ENCODE measurements at regions not wholly inside any gene's neighbourhood (a gene's known extent, or its start where the extent isn't known, plus 50 kb on each side); places are given as distances from the start of the nearest gene placed in this dataset.

- Histone ChIP-seq H3K27me3 (ENCODE audit: control insufficient read depth, low read length) (peaks cover under 1% of the 10 kb centered on the region), H3K9me2 (replicated peaks; ENCODE audit: control insufficient read depth, low read length) (no peaks in the 10 kb centered on the region), H4K20me1 (ENCODE audit: control insufficient read depth, insufficient read depth, low read depth, low read length) (no peaks in the 10 kb centered on the region), H3K4me3 (ENCODE audit: low read length) (no peak overlapping the region), H3K4me1 (ENCODE audit: control insufficient read depth, low read length) (peaks cover 5% of the 10 kb centered on the region), H3K9me3 (ENCODE audit: control insufficient read depth, insufficient read depth, low read length) (no peaks in the 10 kb centered on the region), H3K79me2 (ENCODE audit: control insufficient read depth, low read length) (no peaks in the 10 kb centered on the region), H3F3A (ENCODE audit: control insufficient read depth, insufficient read depth) (no peaks in the 10 kb centered on the region), H3K27ac (ENCODE audit: low read depth, low read length) (no peak overlapping the region), H3K36me3 (ENCODE audit: control insufficient read depth, low read length) (no peaks in the 10 kb centered on the region), H3K4me2 (ENCODE audit: low read length) (no peak overlapping the region)
- TF ChIP-seq CTCF (IDR thresholded peaks at IDR 0.05; ENCODE audit: low read depth, low read length, poor library complexity, severe bottlenecking), result no peak
- TF ChIP-seq EZH2phosphoT487 (IDR thresholded peaks at IDR 0.05; ENCODE audit: borderline replicate concordance, low read length), result no peak
Observed at GRCh38 chr2:216559625-216560156, 61.0 kb downstream of the RPL37A start.

- Histone ChIP-seq H3K4me1 (ENCODE audit: control insufficient read depth, low read length) (no peaks in the 10 kb centered on the region), H3K27me3 (ENCODE audit: control insufficient read depth, low read length) (peaks cover 2% of the 10 kb centered on the region), H3K4me3 (ENCODE audit: low read length) (no peak overlapping the region), H4K20me1 (ENCODE audit: control insufficient read depth, insufficient read depth, low read depth, low read length) (no peaks in the 10 kb centered on the region), H3K36me3 (ENCODE audit: control insufficient read depth, low read length) (no peaks in the 10 kb centered on the region), H3F3A (ENCODE audit: control insufficient read depth, insufficient read depth) (no peaks in the 10 kb centered on the region), H3K4me2 (ENCODE audit: low read length) (no peak overlapping the region), H3K27ac (ENCODE audit: low read depth, low read length) (no peak overlapping the region), H3K9me3 (ENCODE audit: control insufficient read depth, insufficient read depth, low read length) (no peaks in the 10 kb centered on the region), H3K79me2 (ENCODE audit: control insufficient read depth, low read length) (no peaks in the 10 kb centered on the region), H3K9me2 (replicated peaks; ENCODE audit: control insufficient read depth, low read length) (no peaks in the 10 kb centered on the region)
- no peak for TF ChIP-seq CTCF (IDR thresholded peaks at IDR 0.05; ENCODE audit: low read depth, low read length, poor library complexity, severe bottlenecking)
- TF ChIP-seq EZH2phosphoT487 (IDR thresholded peaks at IDR 0.05; ENCODE audit: borderline replicate concordance, low read length), result no peak
Observed at GRCh38 chr2:216560838-216561270, 62.2 kb downstream of the RPL37A start.

GRCh38 chr2:216562696-216563435 lies 64.2 kb downstream of the RPL37A start:
- H3K9me3 ChIP-seq (ENCODE audit: control insufficient read depth, insufficient read depth, low read length), result no peaks in the 10 kb centered on the region
- peaks cover 6% of the 10 kb centered on the region for H3K27me3 ChIP-seq (ENCODE audit: control insufficient read depth, low read length)
- no peaks in the 10 kb centered on the region for H3K36me3 ChIP-seq (ENCODE audit: control insufficient read depth, low read length)
- no peaks in the 10 kb centered on the region for H3K9me2 ChIP-seq (replicated peaks; ENCODE audit: control insufficient read depth, low read length)
- no peaks in the 10 kb centered on the region for H3K4me1 ChIP-seq (ENCODE audit: control insufficient read depth, low read length)
- no peaks in the 10 kb centered on the region for H4K20me1 ChIP-seq (ENCODE audit: control insufficient read depth, insufficient read depth, low read depth, low read length)
- no peak overlapping the region for H3K4me2 ChIP-seq (ENCODE audit: low read length)
- TF ChIP-seq EZH2phosphoT487 (IDR thresholded peaks at IDR 0.05; ENCODE audit: borderline replicate concordance, low read length), result no peak
- TF ChIP-seq CTCF (IDR thresholded peaks at IDR 0.05; ENCODE audit: low read depth, low read length, poor library complexity, severe bottlenecking), result no peak
- H3F3A ChIP-seq (ENCODE audit: control insufficient read depth, insufficient read depth), result no peaks in the 10 kb centered on the region
- no peaks in the 10 kb centered on the region for H3K79me2 ChIP-seq (ENCODE audit: control insufficient read depth, low read length)
- no peak overlapping the region for H3K4me3 ChIP-seq (ENCODE audit: low read length)
- no peak overlapping the region for H3K27ac ChIP-seq (ENCODE audit: low read depth, low read length)
